ENCODE measurements at regions not wholly inside any gene's neighbourhood (a gene's known extent, or its start where the extent isn't known, plus 50 kb on each side); places are given as distances from the start of the nearest gene placed in this dataset.
A peak's percentile ranks its signal among the peaks of the same experiment; 100 is the strongest.

DNA sequence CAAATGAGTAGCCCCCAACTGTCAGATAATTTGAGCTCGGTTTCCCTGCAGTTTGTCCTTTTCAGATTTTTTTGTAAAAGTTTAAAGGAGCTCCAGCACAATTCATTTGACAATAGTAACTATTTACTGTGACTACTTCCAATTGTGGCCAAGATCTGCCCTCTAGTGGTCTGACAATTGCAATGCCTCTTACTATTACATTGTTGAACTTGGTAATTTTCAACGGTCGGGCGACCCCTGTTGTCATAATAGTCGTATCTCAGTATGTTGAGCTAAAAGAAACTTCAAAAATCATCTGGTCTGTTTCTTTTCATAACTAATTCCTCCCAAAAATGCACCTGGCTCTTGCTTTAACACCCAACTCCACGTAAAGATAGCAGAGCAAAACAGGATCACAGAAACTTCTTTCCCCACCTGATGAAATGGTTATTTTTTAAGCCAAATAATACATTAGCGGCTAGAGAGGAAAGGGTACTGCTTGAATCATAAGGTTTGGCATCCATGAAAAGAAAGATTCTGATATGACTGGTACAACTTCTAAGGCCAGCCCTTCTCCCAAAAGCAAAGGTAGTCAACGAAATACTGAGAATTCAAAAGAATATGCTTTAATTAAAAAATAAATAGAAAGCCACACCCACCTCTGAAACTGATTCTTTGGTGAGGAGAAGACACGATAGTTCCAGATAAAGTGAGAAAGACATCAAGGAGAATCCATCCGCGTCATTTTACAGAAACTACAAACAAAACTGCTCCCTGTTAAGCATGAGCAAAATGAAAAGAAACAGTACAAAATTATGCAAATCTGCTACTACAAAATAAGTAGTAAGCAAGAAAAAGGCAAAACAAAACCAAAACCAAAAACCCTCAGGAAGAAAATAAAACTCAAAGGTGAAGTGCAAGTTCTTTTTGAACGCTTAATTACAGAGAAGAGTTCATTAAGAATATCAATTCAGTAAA lies 76.9 kb upstream of the HTR4 start (continued):
- TF ChIP-seq SIN3A (IDR thresholded peaks at IDR 0.05; ENCODE audit: borderline replicate concordance, low read depth, low read length) = no peak
- TF ChIP-seq RFX5 (IDR thresholded peaks at IDR 0.05; ENCODE audit: low read length) = 0 out of 2 replicates have a peak, but pooled peaks have one; percentile 21
- no peak for TF ChIP-seq GABPA (IDR thresholded peaks at IDR 0.05; ENCODE audit: low read depth)
- TF ChIP-seq, protein P1, sequence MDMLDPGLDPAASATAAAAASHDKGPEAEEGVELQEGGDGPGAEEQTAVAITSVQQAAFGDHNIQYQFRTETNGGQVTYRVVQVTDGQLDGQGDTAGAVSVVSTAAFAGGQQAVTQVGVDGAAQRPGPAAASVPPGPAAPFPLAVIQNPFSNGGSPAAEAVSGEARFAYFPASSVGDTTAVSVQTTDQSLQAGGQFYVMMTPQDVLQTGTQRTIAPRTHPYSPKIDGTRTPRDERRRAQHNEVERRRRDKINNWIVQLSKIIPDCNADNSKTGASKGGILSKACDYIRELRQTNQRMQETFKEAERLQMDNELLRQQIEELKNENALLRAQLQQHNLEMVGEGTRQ (IDR thresholded peaks at IDR 0.05; ENCODE audit: borderline replicate concordance, low read depth, low read length) = no peak
- no peak for TF ChIP-seq TAF1 (IDR thresholded peaks at IDR 0.05; ENCODE audit: borderline replicate concordance, low read depth, low read length)
- no peak for TF ChIP-seq GATA2 (CRISPR knock-in tag; IDR thresholded peaks at IDR 0.05)
- TF ChIP-seq FOXM1 (IDR thresholded peaks at IDR 0.05; ENCODE audit: low read depth) = no peak
- TF ChIP-seq SMC3 (IDR thresholded peaks at IDR 0.05; ENCODE audit: low read depth, low read length) = peak; percentile 98
- 0 out of 2 replicates have a peak, but pooled peaks have one; percentile 6 for TF ChIP-seq MEF2A (IDR thresholded peaks at IDR 0.05; ENCODE audit: borderline replicate concordance, low read depth)
- no peak for TF ChIP-seq ELF1 (IDR thresholded peaks at IDR 0.05)
- peak; percentile 34 for TF ChIP-seq CHD2 (IDR thresholded peaks at IDR 0.05; ENCODE audit: low read length, partially characterized antibody)
- no peak for TF ChIP-seq RCOR1 (IDR thresholded peaks at IDR 0.05; ENCODE audit: low read length)
- no peak for TF ChIP-seq POLR2AphosphoS5 (IDR thresholded peaks at IDR 0.05; ENCODE audit: low read depth, low read length)

DNA sequence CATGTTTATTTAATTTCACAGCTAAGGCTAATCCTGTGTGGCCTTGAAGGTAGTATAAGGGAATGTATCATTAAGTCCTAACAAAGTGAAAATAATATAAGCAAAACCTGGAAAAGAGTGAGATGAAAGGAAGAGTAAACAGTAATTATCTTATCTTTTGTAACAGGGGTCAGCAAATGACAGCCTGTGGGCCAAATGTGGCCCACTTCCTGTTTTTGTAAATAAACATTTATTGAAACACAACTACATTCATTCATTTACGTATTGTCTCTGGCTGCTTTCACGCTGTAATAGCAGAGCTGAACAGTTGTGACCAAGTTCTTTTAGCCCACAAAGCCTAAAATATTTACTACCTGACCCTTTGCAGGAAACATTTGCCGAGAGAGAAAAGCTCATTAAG lies 78.4 kb upstream of the HTR4 start:
- Histone ChIP-seq H3K4me3 (ENCODE audit: low read depth in 2 of 2, low read length in 1 of 2) (no peak overlapping the region), H3K27me3 (ENCODE audit: insufficient read depth) (no peaks in the 10 kb centered on the region), H3K9ac (no peak overlapping the region), H3K9me2 (no peaks in the 10 kb centered on the region), H3K27ac (ENCODE audit: low read depth in 2 of 2, low read length in 1 of 2) (no peak overlapping the region), H3K4me1 (ENCODE audit: control insufficient read depth in 1 of 2, insufficient read depth in 2 of 2, low read depth in 1 of 2, low read length in 1 of 2) (peaks cover 0 to 15% of the 10 kb centered on the region in 2 experiments; a peak in 3 of 4 replicates), H4K20me1 (ENCODE audit: insufficient read depth) (no peaks in the 10 kb centered on the region), H2AFZ (ENCODE audit: low read depth) (peak overlapping the region; percentile 43; the same call in 1 of the 2 replicates), H3F3A (replicated peaks; ENCODE audit: insufficient read depth) (peaks cover 19% of the 10 kb centered on the region), H3K79me2 (ENCODE audit: insufficient read depth) (no peaks in the 10 kb centered on the region), H3K36me3 (replicated peaks in 1 of 2; ENCODE audit: control insufficient read depth in 1 of 2, insufficient read depth in 2 of 2, low read length in 1 of 2) (no peaks in the 10 kb centered on the region), H3K9me3 (no peaks in the 10 kb centered on the region), H3K4me2 (no peak overlapping the region)
- DNase-seq = no peak
- 76% methylated on average over 3 of the region's 3 CpGs for WGBS (ENCODE audit: low lambda C conversion rate)
- ChIA-PET CTCF (interaction anchor here (0.7 to 20.1 kb wide), 56 partner anchors 8 to 564 kb away, joined by 3 to 704 read pairs (median 5); partner anchors contain the start of genes ABLIM3, FBXO38 and SPINK14), POLR2A (no interaction called here)
- TF ChIP-seq CHD2 (IDR thresholded peaks at IDR 0.05; ENCODE audit: low read length, partially characterized antibody) = no peak
- no peak for TF ChIP-seq GATA2 (CRISPR knock-in tag; IDR thresholded peaks at IDR 0.05)
- no peak for TF ChIP-seq TEAD4 (IDR thresholded peaks at IDR 0.05; ENCODE audit: borderline replicate concordance, insufficient read depth)
- TF ChIP-seq RAD21 (IDR thresholded peaks at IDR 0.05; ENCODE audit: low read length) = no peak
- no peak for TF ChIP-seq RFX5 (IDR thresholded peaks at IDR 0.05; ENCODE audit: low read length)
- TF ChIP-seq, protein P2, sequence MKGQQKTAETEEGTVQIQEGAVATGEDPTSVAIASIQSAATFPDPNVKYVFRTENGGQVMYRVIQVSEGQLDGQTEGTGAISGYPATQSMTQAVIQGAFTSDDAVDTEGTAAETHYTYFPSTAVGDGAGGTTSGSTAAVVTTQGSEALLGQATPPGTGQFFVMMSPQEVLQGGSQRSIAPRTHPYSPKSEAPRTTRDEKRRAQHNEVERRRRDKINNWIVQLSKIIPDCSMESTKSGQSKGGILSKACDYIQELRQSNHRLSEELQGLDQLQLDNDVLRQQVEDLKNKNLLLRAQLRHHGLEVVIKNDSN (IDR thresholded peaks at IDR 0.05; ENCODE audit: borderline replicate concordance, low read depth) = no peak
- TF ChIP-seq, protein P3, sequence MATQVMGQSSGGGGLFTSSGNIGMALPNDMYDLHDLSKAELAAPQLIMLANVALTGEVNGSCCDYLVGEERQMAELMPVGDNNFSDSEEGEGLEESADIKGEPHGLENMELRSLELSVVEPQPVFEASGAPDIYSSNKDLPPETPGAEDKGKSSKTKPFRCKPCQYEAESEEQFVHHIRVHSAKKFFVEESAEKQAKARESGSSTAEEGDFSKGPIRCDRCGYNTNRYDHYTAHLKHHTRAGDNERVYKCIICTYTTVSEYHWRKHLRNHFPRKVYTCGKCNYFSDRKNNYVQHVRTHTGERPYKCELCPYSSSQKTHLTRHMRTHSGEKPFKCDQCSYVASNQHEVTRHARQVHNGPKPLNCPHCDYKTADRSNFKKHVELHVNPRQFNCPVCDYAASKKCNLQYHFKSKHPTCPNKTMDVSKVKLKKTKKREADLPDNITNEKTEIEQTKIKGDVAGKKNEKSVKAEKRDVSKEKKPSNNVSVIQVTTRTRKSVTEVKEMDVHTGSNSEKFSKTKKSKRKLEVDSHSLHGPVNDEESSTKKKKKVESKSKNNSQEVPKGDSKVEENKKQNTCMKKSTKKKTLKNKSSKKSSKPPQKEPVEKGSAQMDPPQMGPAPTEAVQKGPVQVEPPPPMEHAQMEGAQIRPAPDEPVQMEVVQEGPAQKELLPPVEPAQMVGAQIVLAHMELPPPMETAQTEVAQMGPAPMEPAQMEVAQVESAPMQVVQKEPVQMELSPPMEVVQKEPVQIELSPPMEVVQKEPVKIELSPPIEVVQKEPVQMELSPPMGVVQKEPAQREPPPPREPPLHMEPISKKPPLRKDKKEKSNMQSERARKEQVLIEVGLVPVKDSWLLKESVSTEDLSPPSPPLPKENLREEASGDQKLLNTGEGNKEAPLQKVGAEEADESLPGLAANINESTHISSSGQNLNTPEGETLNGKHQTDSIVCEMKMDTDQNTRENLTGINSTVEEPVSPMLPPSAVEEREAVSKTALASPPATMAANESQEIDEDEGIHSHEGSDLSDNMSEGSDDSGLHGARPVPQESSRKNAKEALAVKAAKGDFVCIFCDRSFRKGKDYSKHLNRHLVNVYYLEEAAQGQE (IDR thresholded peaks at IDR 0.05; ENCODE audit: low read depth, low read length) = no peak
- no peak for TF ChIP-seq MXI1 (IDR thresholded peaks at IDR 0.05; ENCODE audit: low read depth, low read length)
- TF ChIP-seq NRF1 (IDR thresholded peaks at IDR 0.05; ENCODE audit: low read depth, low read length) = no peak
- TF ChIP-seq POLR2AphosphoS5 (IDR thresholded peaks at IDR 0.05; ENCODE audit: low read depth, low read length) = no peak
- TF ChIP-seq EZH2phosphoT487 (IDR thresholded peaks at IDR 0.05; ENCODE audit: borderline replicate concordance, low read depth) = no peak
- TF ChIP-seq RXRA (IDR thresholded peaks at IDR 0.05; ENCODE audit: borderline replicate concordance, low read depth) = no peak
